ENCODE measurements at regions not wholly inside any gene's neighbourhood (a gene's known extent, or its start where the extent isn't known, plus 50 kb on each side); places are given as distances from the start of the nearest gene placed in this dataset.

GRCh38 chr3:177545964-177546363 lies 348.7 kb upstream of the TBL1XR1 start:
- TF ChIP-seq TSHZ2 (CRISPR knock-in tag; IDR thresholded peaks at IDR 0.05) (peak; percentile 33; the same call in 1 of the 2 replicates), SNAI2 (CRISPR knock-in tag; IDR thresholded peaks at IDR 0.05) (no peak), TCF4 (CRISPR knock-in tag; IDR thresholded peaks at IDR 0.05; ENCODE audit: borderline replicate concordance) (peak; percentile 67; the same call in 1 of the 2 replicates), POU6F1 (CRISPR knock-in tag; IDR thresholded peaks at IDR 0.05; ENCODE audit: borderline replicate concordance, low read depth) (no peak)
- peak; percentile 55; the same call in 1 of the 3 replicates for ATAC-seq

- no peak for ATAC-seq
- TF ChIP-seq TCF4 (CRISPR knock-in tag; IDR thresholded peaks at IDR 0.05; ENCODE audit: borderline replicate concordance) (no peak), ZNF565 (CRISPR knock-in tag; conservative IDR thresholded peaks at IDR 0.05; ENCODE audit: low read depth) (no peak), TSHZ2 (CRISPR knock-in tag; IDR thresholded peaks at IDR 0.05) (no peak), ARNTL (CRISPR knock-in tag; IDR thresholded peaks at IDR 0.05; ENCODE audit: borderline replicate concordance, low read depth) (no peak), BACH2 (CRISPR knock-in tag; IDR thresholded peaks at IDR 0.05; ENCODE audit: borderline replicate concordance) (no peak), GLIS3 (CRISPR knock-in tag; IDR thresholded peaks at IDR 0.05) (no peak), SNAI2 (CRISPR knock-in tag; IDR thresholded peaks at IDR 0.05) (no peak), TOX (CRISPR knock-in tag; IDR thresholded peaks at IDR 0.05; ENCODE audit: borderline replicate concordance) (no peak), POU6F1 (CRISPR knock-in tag; IDR thresholded peaks at IDR 0.05; ENCODE audit: borderline replicate concordance, low read depth) (no peak), OSR1 (CRISPR knock-in tag; IDR thresholded peaks at IDR 0.05) (no peak), CSRNP3 (CRISPR knock-in tag; IDR thresholded peaks at IDR 0.05) (no peak), CSDC2 (CRISPR knock-in tag; IDR thresholded peaks at IDR 0.05) (no peak), PATZ1 (CRISPR knock-in tag; IDR thresholded peaks at IDR 0.05; ENCODE audit: borderline replicate concordance) (no peak), ISL1 (CRISPR knock-in tag; IDR thresholded peaks at IDR 0.05) (no peak), ESRRG (CRISPR knock-in tag; IDR thresholded peaks at IDR 0.05) (no peak), ZC3H10 (CRISPR knock-in tag; IDR thresholded peaks at IDR 0.05) (no peak), ZNF70 (CRISPR knock-in tag; IDR thresholded peaks at IDR 0.05) (no peak)
Observed at GRCh38 chr3:177547711-177548350, 350.5 kb upstream of the TBL1XR1 start.

Measured in SK-N-SH treated with all-trans-retinoic acid at 6 μM for 48 hours (cell line).